ENCODE measurements at regions not wholly inside any gene's neighbourhood (a gene's known extent, or its start where the extent isn't known, plus 50 kb on each side); places are given as distances from the start of the nearest gene placed in this dataset.
A peak's percentile ranks its signal among the peaks of the same experiment; 100 is the strongest.

GRCh38 chr4:62366939-62367338 lies 1166.8 kb downstream of the ADGRL3 start:
- Histone ChIP-seq H3K27me3 (ENCODE audit: control insufficient read depth, insufficient read depth, low read length, poor library complexity, severe bottlenecking) (no peaks in the 10 kb centered on the region), H3K4me1 (ENCODE audit: control insufficient read depth, insufficient read depth, low read length) (no peaks in the 10 kb centered on the region), H3K9ac (ENCODE audit: extremely low read depth, low read length, poor library complexity, severe bottlenecking) (no peak overlapping the region), H3K27ac (ENCODE audit: low read depth, low read length) (no peak overlapping the region), H3K9me3 (ENCODE audit: control insufficient read depth, low read length) (no peaks in the 10 kb centered on the region), H3K36me3 (ENCODE audit: control insufficient read depth, insufficient read depth, low read length) (no peaks in the 10 kb centered on the region), H3K4me3 (ENCODE audit: low read length) (no peak overlapping the region)
- no peak for DNase-seq
- Mint-ChIP-seq H3K36me3 (ENCODE audit: low read depth) (no peaks in the 10 kb centered on the region), H3K9me3 (no peaks in the 10 kb centered on the region), H3K4me3 (no peak overlapping the region), H3K27ac (no peak overlapping the region), H3K4me1 (no peaks in the 10 kb centered on the region), H3K27me3 (ENCODE audit: insufficient read depth) (no peaks in the 10 kb centered on the region)
- no peak for TF ChIP-seq CTCF (conservative IDR thresholded peaks at IDR 0.05)

- Histone ChIP-seq H3K27me3 (ENCODE audit: control insufficient read depth, insufficient read depth, low read length, poor library complexity, severe bottlenecking) (no peaks in the 10 kb centered on the region), H3K36me3 (ENCODE audit: control insufficient read depth, insufficient read depth, low read length) (no peaks in the 10 kb centered on the region), H3K4me1 (ENCODE audit: control insufficient read depth, insufficient read depth, low read length) (no peaks in the 10 kb centered on the region), H3K9me3 (ENCODE audit: control insufficient read depth, low read length) (no peaks in the 10 kb centered on the region), H3K27ac (ENCODE audit: low read depth, low read length) (no peak overlapping the region), H3K4me3 (ENCODE audit: low read length) (no peak overlapping the region), H3K9ac (ENCODE audit: extremely low read depth, low read length, poor library complexity, severe bottlenecking) (no peak overlapping the region)
- no peak for DNase-seq
- H3K27ac Mint-ChIP-seq: no peak overlapping the region
- no peaks in the 10 kb centered on the region for H3K36me3 Mint-ChIP-seq (ENCODE audit: low read depth)
- no peaks in the 10 kb centered on the region for H3K9me3 Mint-ChIP-seq
- no peaks in the 10 kb centered on the region for H3K4me1 Mint-ChIP-seq
- H3K27me3 Mint-ChIP-seq (ENCODE audit: insufficient read depth): no peaks in the 10 kb centered on the region
- WGBS, 2 experiments (ENCODE audit: insufficient coverage in 1 of 2, insufficient read length in 1 of 2): 80 to 92% methylated on average over 1 of the region's 1 CpG
- no peak for TF ChIP-seq CTCF (conservative IDR thresholded peaks at IDR 0.05)
- H3K4me3 Mint-ChIP-seq: no peak overlapping the region
Observed at GRCh38 chr4:62360156-62360545, 1160.0 kb downstream of the ADGRL3 start.

- no peak overlapping the region for H3K27ac Mint-ChIP-seq
- peak; percentile 28 for TF ChIP-seq CTCF (conservative IDR thresholded peaks at IDR 0.05)
Observed at GRCh38 chr4:62359441-62360155, 1159.5 kb downstream of the ADGRL3 start.

More at GRCh38 chr4:62359441-62360155, 1159.5 kb downstream of the ADGRL3 start:
- Histone ChIP-seq H3K27me3 (ENCODE audit: control insufficient read depth, insufficient read depth, low read length, poor library complexity, severe bottlenecking) (no peaks in the 10 kb centered on the region), H3K4me3 (ENCODE audit: low read length) (no peak overlapping the region), H3K9me3 (ENCODE audit: control insufficient read depth, low read length) (no peaks in the 10 kb centered on the region), H3K9ac (ENCODE audit: extremely low read depth, low read length, poor library complexity, severe bottlenecking) (no peak overlapping the region), H3K4me1 (ENCODE audit: control insufficient read depth, insufficient read depth, low read length) (no peaks in the 10 kb centered on the region), H3K36me3 (ENCODE audit: control insufficient read depth, insufficient read depth, low read length) (no peaks in the 10 kb centered on the region), H3K27ac (ENCODE audit: low read depth, low read length) (no peak overlapping the region)
- Mint-ChIP-seq H3K9me3 (no peaks in the 10 kb centered on the region), H3K4me3 (no peak overlapping the region), H3K36me3 (ENCODE audit: low read depth) (no peaks in the 10 kb centered on the region), H3K4me1 (no peaks in the 10 kb centered on the region), H3K27me3 (ENCODE audit: insufficient read depth) (no peaks in the 10 kb centered on the region)
- no peak for DNase-seq
- WGBS, 2 experiments (ENCODE audit: insufficient coverage in 1 of 2, insufficient read length in 1 of 2): 94% methylated on average over 1 of the region's 2 CpGs; no CpG with 5 or more reads in 1 of the 2 experiments
